H1 (cell line): ENCODE measurements at regions not wholly inside any gene's neighbourhood (a gene's known extent, or its start where the extent isn't known, plus 50 kb on each side); places are given as distances from the start of the nearest gene placed in this dataset.

ENCODE experiments used
- CTCF ChIA-PET: fragments of 300-600 bp; sonication (Branson Sonifier 250); formaldehyde crosslinking; loops from one replicate; lab custom pipeline; 2021; ENCODE audit not compliant: partially characterized antibody; lab: Charles Lee
- POLR2A ChIA-PET: fragments of 300-600 bp; sonication (Branson Sonifier 250); formaldehyde crosslinking; loops from one replicate; lab custom pipeline; 2021; ENCODE audit warnings: inconsistent platforms; ENCODE audit not compliant: partially characterized antibody; lab: Charles Lee
- DNase-seq, 2 experiments: peaks; one replicate each; pipeline versions ENCODE4 v3.0.0 to v3.0.0-alpha.2; 2010 to 2022; ENCODE audit warnings: low spot score in 2 of 2, low read depth in 1 of 2, mixed read lengths in 1 of 2
- FAIRE-seq: peaks from 2 replicates; lab custom pipeline; 2011; peaks lifted over from hg19 to GRCh38; lab: Jason Lieb, UNC
- H2AFZ ChIP-seq: 2 replicates; pipeline ENCODE4 v1.8.1; 2012; ENCODE audit warnings: low read length, inconsistent platforms
- H2AK5ac ChIP-seq: 2 replicates; pipeline ENCODE4 v1.6.1; 2013; ENCODE audit warnings: low read depth, low read length
- H2BK120ac ChIP-seq: replicated peaks from 2 replicates; pipeline ENCODE3; 2013; ENCODE audit warnings: low read depth, low read length, inconsistent platforms
- H2BK12ac ChIP-seq: 2 replicates; pipeline ENCODE4 v1.6.1; 2013; ENCODE audit warnings: low read depth, low read length
- H2BK15ac ChIP-seq: 2 replicates; pipeline ENCODE4 v1.6.1; 2013; ENCODE audit warnings: low read length
- H2BK20ac ChIP-seq: 2 replicates; pipeline ENCODE4 v1.6.1; 2013; ENCODE audit warnings: low read length
- H2BK5ac ChIP-seq: 2 replicates; pipeline ENCODE4 v1.6.1; 2013; ENCODE audit warnings: low read depth, low read length
- H3K14ac ChIP-seq: 2 replicates; pipeline ENCODE4 v1.6.1; 2013; ENCODE audit warnings: inconsistent platforms; ENCODE audit not compliant: insufficient read length
- H3K18ac ChIP-seq: 2 replicates; pipeline ENCODE4 v1.6.1; 2013; ENCODE audit warnings: low read length; ENCODE audit errors: extremely low read depth
- H3K23ac ChIP-seq: 2 replicates; pipeline ENCODE4 v1.6.1; 2013; ENCODE audit warnings: inconsistent platforms; ENCODE audit not compliant: insufficient read length
- H3K23me2 ChIP-seq: 2 replicates; pipeline ENCODE4 v1.6.1; 2013; ENCODE audit warnings: low read depth, low read length
- H3K27ac ChIP-seq: 2 replicates; pipeline ENCODE4 v1.6.1; 2011; ENCODE audit warnings: low read depth, low read length, inconsistent platforms
- H3K27me3 ChIP-seq, 4 experiments: replicated peaks in 1 of 4; 1 replicate in 1 of 4; 2 replicates in 3 of 4; pipeline versions ENCODE4 v1.6.1 to v1.8.1; 2011 to 2013; ENCODE audit warnings: low read length in 3 of 4, mild to moderate bottlenecking in 3 of 4, inconsistent platforms in 2 of 4, mixed read lengths in 2 of 4, moderate library complexity in 1 of 4; ENCODE audit not compliant: control insufficient read depth in 3 of 4, insufficient read depth in 3 of 4; ENCODE audit errors: extremely low read depth in 1 of 4
- H3K36me3 ChIP-seq, 4 experiments: 2 replicates each; pipeline versions ENCODE4 v1.6.1 to v1.8.1; 2011 to 2013; ENCODE audit warnings: mild to moderate bottlenecking in 4 of 4, low read length in 3 of 4, moderate library complexity in 2 of 4, control low read depth in 1 of 4, inconsistent platforms in 1 of 4; ENCODE audit not compliant: insufficient read depth in 4 of 4, control insufficient read depth in 2 of 4
- H3K4ac ChIP-seq: replicated peaks from 2 replicates; pipeline ENCODE3; 2013; ENCODE audit warnings: low read length, low read depth, mixed read lengths, inconsistent platforms; ENCODE audit not compliant: insufficient read length
- H3K4me1 ChIP-seq, 4 experiments: replicated peaks in 1 of 4; 1 replicate in 1 of 4; 2 replicates in 3 of 4; pipeline versions ENCODE4 v1.6.1 to v1.8.1; 2011 to 2013; ENCODE audit warnings: low read length in 3 of 4, inconsistent platforms in 2 of 4, mixed read lengths in 1 of 4; ENCODE audit not compliant: insufficient read depth in 4 of 4, control insufficient read depth in 3 of 4
- H3K4me2 ChIP-seq, 2 experiments: 2 replicates each; pipeline versions ENCODE4 v1.6.1 to v1.8.1; 2011 to 2013; ENCODE audit warnings: low read depth in 2 of 2, low read length in 2 of 2, control low read depth in 1 of 2, inconsistent platforms in 1 of 2, mild to moderate bottlenecking in 1 of 2; ENCODE audit not compliant: insufficient read depth in 1 of 2
- H3K4me3 ChIP-seq, 4 experiments: fragments of 200-600, 300-600 bp in 1 of 4; sonication (generic), shearing (Covaris generic), sonication (Bioruptor Twin) in 1 of 4; 2 replicates each; pipeline versions ENCODE4 v1.5.1 to v1.8.1; 2011 to 2016; ENCODE audit warnings: low read length in 4 of 4, low read depth in 3 of 4, control low read depth in 2 of 4, inconsistent platforms in 2 of 4, mild to moderate bottlenecking in 2 of 4, mixed read lengths in 1 of 4, moderate library complexity in 1 of 4; ENCODE audit not compliant: insufficient read depth in 2 of 4; ENCODE audit errors: extremely low read depth in 1 of 4
- H3K56ac ChIP-seq: replicated peaks from 2 replicates; pipeline ENCODE3; 2013; ENCODE audit warnings: low read depth, mild to moderate bottlenecking, mixed read lengths, low read length, inconsistent platforms; ENCODE audit not compliant: insufficient read length
- H3K79me1 ChIP-seq: 2 replicates; pipeline ENCODE4 v1.6.1; 2013; ENCODE audit warnings: low read depth, low read length, control low read depth
- H3K79me2 ChIP-seq, 2 experiments: 2 replicates each; pipeline versions ENCODE4 v1.6.1 to v1.8.1; 2012 to 2013; ENCODE audit warnings: low read length in 2 of 2, mild to moderate bottlenecking in 2 of 2, inconsistent platforms in 1 of 2; ENCODE audit not compliant: insufficient read depth in 2 of 2, control insufficient read depth in 1 of 2
- H3K9ac ChIP-seq, 4 experiments: replicated peaks in 1 of 4; 1 replicate in 1 of 4; 2 replicates in 3 of 4; pipeline versions ENCODE4 v1.6.1 to v1.8.1; 2011 to 2013; ENCODE audit warnings: low read depth in 3 of 4, low read length in 3 of 4, control low read depth in 2 of 4, mild to moderate bottlenecking in 2 of 4, moderate library complexity in 2 of 4, inconsistent platforms in 1 of 4; ENCODE audit errors: extremely low read depth in 1 of 4
- H3K9me3 ChIP-seq, 2 experiments: 2 replicates each; pipeline versions ENCODE4 v1.6.1 to v1.8.1; 2012 to 2013; ENCODE audit warnings: mild to moderate bottlenecking in 2 of 2, moderate library complexity in 2 of 2, control low read depth in 1 of 2, inconsistent platforms in 1 of 2, low read depth in 1 of 2, low read length in 1 of 2, mixed read lengths in 1 of 2; ENCODE audit not compliant: insufficient read depth in 2 of 2
- H4K20me1 ChIP-seq, 2 experiments: replicated peaks in 1 of 2; 2 replicates each; pipeline versions ENCODE3 to v1.8.1; 2011 to 2013; ENCODE audit warnings: inconsistent platforms in 2 of 2, low read length in 2 of 2, mild to moderate bottlenecking in 1 of 2; ENCODE audit not compliant: insufficient read depth in 2 of 2, control insufficient read depth in 1 of 2
- H4K5ac ChIP-seq: 2 replicates; pipeline ENCODE4 v1.6.1; 2013; ENCODE audit warnings: low read length, low read depth, mixed read lengths, inconsistent platforms; ENCODE audit not compliant: insufficient read length
- H4K8ac ChIP-seq: 2 replicates; pipeline ENCODE4 v1.8.0; 2013; ENCODE audit warnings: mild to moderate bottlenecking, moderate library complexity, low read length, inconsistent platforms; ENCODE audit not compliant: insufficient read depth; ENCODE audit errors: extremely low read depth
- H4K91ac ChIP-seq: replicated peaks from 2 replicates; pipeline ENCODE3; 2013; ENCODE audit warnings: low read length, mixed read lengths, inconsistent platforms; ENCODE audit not compliant: insufficient read length
- CTBP2 ChIP-seq: IDR thresholded peaks from 2 replicates; pipeline ENCODE4 v1.7.0; 2011; ENCODE audit warnings: borderline replicate concordance, mild to moderate bottlenecking, moderate library complexity, mixed read lengths, low read length; ENCODE audit not compliant: insufficient read depth, insufficient read length
- JUN ChIP-seq: IDR thresholded peaks from 2 replicates; pipeline ENCODE4 v1.6.1; 2011; ENCODE audit warnings: low read depth, mild to moderate bottlenecking, improper control_type of control experiment, low read length
- WGBS, 2 experiments: shearing (Covaris generic) in 1 of 2; methylation state at CpG; one replicate each; pipeline versions ENCODE4 v1.1.6 to v1.1.7; 2013 to 2015; ENCODE audit warnings: low lambda C conversion rate in 2 of 2, mixed read lengths in 2 of 2, inconsistent platforms in 1 of 2, low coverage in 1 of 2, missing lambda C conversion rate in 1 of 2; ENCODE audit not compliant: insufficient replicate concordance in 2 of 2, insufficient coverage in 1 of 2, insufficient read length in 1 of 2; ENCODE audit errors: extremely low coverage in 1 of 2, missing lambda C conversion rate in 1 of 2; 5-methylcytosine and 5-hydroxymethylcytosine counted together
- TF ChIP-seq, protein P1 (sequence below), 3 experiments: IDR thresholded peaks; 1 replicate in 2 of 3; 2 replicates in 1 of 3; pipeline versions ENCODE4 v1.5.1 to v1.6.1; 2011; ENCODE audit warnings: low read length in 3 of 3, mild to moderate bottlenecking in 3 of 3, inconsistent platforms in 2 of 3, low read depth in 1 of 3, moderate library complexity in 1 of 3; ENCODE audit not compliant: insufficient read depth in 1 of 3; ENCODE audit errors: control extremely low read depth in 1 of 3

- no peaks in the 10 kb centered on the region for H3K36me3 ChIP-seq
- no peak overlapping the region for H4K5ac ChIP-seq
- H3K79me2 ChIP-seq, result no peaks in the 10 kb centered on the region
- H2BK12ac ChIP-seq, result no peak overlapping the region
- no peaks in the 10 kb centered on the region for H3K4me1 ChIP-seq
- no peaks in the 10 kb centered on the region for H4K20me1 ChIP-seq
- H3K9ac ChIP-seq, result no peak overlapping the region
- no peak overlapping the region for H4K8ac ChIP-seq
- no peaks in the 10 kb centered on the region for H3K23me2 ChIP-seq
- no peak overlapping the region for H2BK15ac ChIP-seq
- no peak overlapping the region for H3K4me3 ChIP-seq
- no peak overlapping the region for H3K18ac ChIP-seq
- H3K4me2 ChIP-seq, result no peak overlapping the region
- H2AK5ac ChIP-seq, result no peak overlapping the region
- no peak for FAIRE-seq
- ChIA-PET POLR2A (no interaction called here), CTCF (interaction anchor here (1.0 kb wide), 1 partner anchor 16 kb away, joined by 6 read pairs; no protein-coding TSS in a partner anchor)
- H3K9me3 ChIP-seq, result no peaks in the 10 kb centered on the region
- no peak overlapping the region for H3K14ac ChIP-seq
- TF ChIP-seq JUN (no peak), CTBP2 (no peak)
- TF ChIP-seq, protein P1, sequence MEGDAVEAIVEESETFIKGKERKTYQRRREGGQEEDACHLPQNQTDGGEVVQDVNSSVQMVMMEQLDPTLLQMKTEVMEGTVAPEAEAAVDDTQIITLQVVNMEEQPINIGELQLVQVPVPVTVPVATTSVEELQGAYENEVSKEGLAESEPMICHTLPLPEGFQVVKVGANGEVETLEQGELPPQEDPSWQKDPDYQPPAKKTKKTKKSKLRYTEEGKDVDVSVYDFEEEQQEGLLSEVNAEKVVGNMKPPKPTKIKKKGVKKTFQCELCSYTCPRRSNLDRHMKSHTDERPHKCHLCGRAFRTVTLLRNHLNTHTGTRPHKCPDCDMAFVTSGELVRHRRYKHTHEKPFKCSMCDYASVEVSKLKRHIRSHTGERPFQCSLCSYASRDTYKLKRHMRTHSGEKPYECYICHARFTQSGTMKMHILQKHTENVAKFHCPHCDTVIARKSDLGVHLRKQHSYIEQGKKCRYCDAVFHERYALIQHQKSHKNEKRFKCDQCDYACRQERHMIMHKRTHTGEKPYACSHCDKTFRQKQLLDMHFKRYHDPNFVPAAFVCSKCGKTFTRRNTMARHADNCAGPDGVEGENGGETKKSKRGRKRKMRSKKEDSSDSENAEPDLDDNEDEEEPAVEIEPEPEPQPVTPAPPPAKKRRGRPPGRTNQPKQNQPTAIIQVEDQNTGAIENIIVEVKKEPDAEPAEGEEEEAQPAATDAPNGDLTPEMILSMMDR (IDR thresholded peaks at IDR 0.05; ENCODE audit: control extremely low read depth in 1 of 3, insufficient read depth in 1 of 3, low read depth in 1 of 3, low read length in 3 of 3), result no peak
- H2BK5ac ChIP-seq, result no peak overlapping the region
- no peaks in the 10 kb centered on the region for H3K79me1 ChIP-seq
- no peak overlapping the region for H3K4ac ChIP-seq
- no peak overlapping the region for H2BK120ac ChIP-seq
- H2BK20ac ChIP-seq, result no peak overlapping the region
- 77% methylated on average over 2 of the region's 2 CpGs; no CpG with 5 or more reads in 1 of the 2 experiments for WGBS, 2 experiments
- H4K91ac ChIP-seq, result no peak overlapping the region
- DNase-seq, result no peak
- no peaks in the 10 kb centered on the region for H3K27me3 ChIP-seq
- H3K27ac ChIP-seq, result no peak overlapping the region
- H3K23ac ChIP-seq, result no peak overlapping the region
- peak overlapping the region; percentile 83; the same call in 1 of the 2 replicates for H2AFZ ChIP-seq
- H3K56ac ChIP-seq, result no peak overlapping the region
Measured at GRCh38 chr12:95418142-95418541, 55.8 kb upstream of the METAP2 start.
